Activated naive CD8-positive, alpha-beta T cell treated with anti-CD3 and anti-CD28 coated beads, Interleukin-2, amount 10 ng/mL, durations not matched to agents 7 days and 5 days (primary cell): ENCODE measurements at regions not wholly inside any gene's neighbourhood (a gene's known extent, or its start where the extent isn't known, plus 50 kb on each side); places are given as distances from the start of the nearest gene placed in this dataset.

Experiments used
- ATAC-seq: fragments of 150-1000 bp; cut with Tn5 transposase; one replicate; pipeline ENCODE4 v1.10.0; 2021; ENCODE audit warnings: low read depth, moderate library complexity
- POLR2A ChIA-PET: fragments of 350-600 bp; sonication (Branson Sonifier 250); formaldehyde crosslinking; loops from one replicate; lab custom pipeline; 2021; ENCODE audit warnings: antibody characterized with exemption; lab: Charles Lee
- DNase-seq: peaks from one replicate; pipeline ENCODE4 v3.0.0; 2021
- H3K27ac Mint-ChIP-seq: one replicate; pipeline ENCODE4 v1.8.0; 2022; ENCODE audit warnings: mild to moderate bottlenecking, mixed read lengths
- H3K27me3 Mint-ChIP-seq: one replicate; pipeline ENCODE4 v1.8.0; 2022; ENCODE audit warnings: mild to moderate bottlenecking, moderate library complexity, mixed read lengths
- H3K36me3 Mint-ChIP-seq: one replicate; pipeline ENCODE4 v1.8.0; 2021; ENCODE audit warnings: mild to moderate bottlenecking, mixed read lengths
- H3K4me1 Mint-ChIP-seq: one replicate; pipeline ENCODE4 v1.8.0; 2021; ENCODE audit warnings: mixed read lengths
- H3K4me3 Mint-ChIP-seq: one replicate; pipeline ENCODE4 v1.8.0; 2022; ENCODE audit warnings: mild to moderate bottlenecking, moderate library complexity, mixed read lengths
- H3K9me3 Mint-ChIP-seq: one replicate; pipeline ENCODE4 v1.8.0; 2021; ENCODE audit warnings: mixed read lengths

DNA sequence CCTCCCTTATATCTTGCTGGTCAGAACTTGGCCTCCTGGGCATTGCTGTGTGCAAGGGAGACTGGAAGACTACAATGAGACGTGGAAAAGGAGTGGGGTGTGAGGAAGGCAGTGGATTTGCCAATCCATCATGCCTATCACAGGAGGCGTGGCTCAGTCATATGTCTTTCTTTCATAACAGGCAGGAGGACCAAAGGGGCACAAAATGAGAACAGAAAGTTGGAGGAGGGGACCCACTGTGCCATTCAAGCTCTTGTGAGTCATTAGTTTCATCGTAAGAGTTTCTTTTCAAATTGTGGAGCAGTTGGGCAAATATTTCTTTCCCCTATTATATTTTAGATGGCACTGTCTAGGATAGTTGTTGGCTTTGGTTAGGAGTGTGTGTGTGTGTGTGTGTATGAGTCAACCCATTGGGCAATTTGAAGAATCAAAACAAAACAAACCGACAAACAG, 471.5 kb downstream of the TSHZ3 start:
- H3K4me1 Mint-ChIP-seq = no peaks in the 10 kb centered on the region
- H3K27me3 Mint-ChIP-seq = no peaks in the 10 kb centered on the region
- no peak overlapping the region for H3K4me3 Mint-ChIP-seq
- POLR2A ChIA-PET = no interaction called here
- H3K9me3 Mint-ChIP-seq = no peaks in the 10 kb centered on the region
- no peak for ATAC-seq
- no peaks in the 10 kb centered on the region for H3K36me3 Mint-ChIP-seq
- DNase-seq = no peak
- H3K27ac Mint-ChIP-seq = no peak overlapping the region

DNA sequence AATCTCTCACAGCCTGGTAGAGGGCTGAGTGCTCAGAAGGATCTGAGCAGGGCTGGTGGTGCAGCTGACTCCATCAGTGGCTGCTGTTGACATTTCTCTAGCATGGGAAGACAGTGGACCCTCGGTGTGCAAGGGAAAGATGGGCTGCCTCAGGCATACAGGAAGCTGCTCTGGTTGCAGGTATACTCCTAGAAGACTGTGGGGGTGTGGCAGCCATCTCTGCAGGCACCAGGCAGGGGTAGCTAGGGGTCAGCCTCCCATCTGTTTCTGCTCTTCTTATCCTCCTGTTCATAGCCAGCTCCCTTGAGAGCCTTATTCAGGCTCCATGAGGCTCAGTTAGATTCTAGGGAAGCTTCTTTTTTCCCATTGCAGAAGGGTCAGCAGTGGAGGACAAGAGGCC, 475.5 kb downstream of the TSHZ3 start:
- Mint-ChIP-seq H3K27me3 (no peaks in the 10 kb centered on the region), H3K36me3 (no peaks in the 10 kb centered on the region), H3K27ac (no peak overlapping the region), H3K9me3 (no peaks in the 10 kb centered on the region), H3K4me1 (no peaks in the 10 kb centered on the region), H3K4me3 (no peak overlapping the region)
- POLR2A ChIA-PET = no interaction called here
- ATAC-seq (no peak), DNase-seq (no peak)

DNA sequence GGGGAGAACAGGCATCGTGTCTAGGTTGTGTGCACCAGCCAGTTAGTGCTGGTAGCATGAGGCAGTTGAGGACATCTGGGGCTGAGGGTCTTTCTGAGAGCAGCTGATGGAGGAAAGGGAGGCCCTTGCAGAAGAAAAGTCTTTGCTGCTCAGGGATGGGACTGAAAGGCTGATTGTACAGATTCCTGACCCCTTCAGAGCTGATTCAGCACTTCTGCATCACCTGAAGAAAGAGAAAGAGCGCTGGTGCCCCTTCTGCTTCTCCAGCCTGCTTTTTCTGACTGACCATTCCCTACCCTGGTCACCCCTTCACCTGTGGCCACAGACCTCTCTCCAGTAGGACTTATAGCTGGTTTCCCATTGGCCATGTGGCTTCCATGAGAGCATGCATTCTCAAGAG, 476.2 kb downstream of the TSHZ3 start:
- ATAC-seq = no peak
- H3K27ac Mint-ChIP-seq = no peak overlapping the region
- POLR2A ChIA-PET = no interaction called here

DNA sequence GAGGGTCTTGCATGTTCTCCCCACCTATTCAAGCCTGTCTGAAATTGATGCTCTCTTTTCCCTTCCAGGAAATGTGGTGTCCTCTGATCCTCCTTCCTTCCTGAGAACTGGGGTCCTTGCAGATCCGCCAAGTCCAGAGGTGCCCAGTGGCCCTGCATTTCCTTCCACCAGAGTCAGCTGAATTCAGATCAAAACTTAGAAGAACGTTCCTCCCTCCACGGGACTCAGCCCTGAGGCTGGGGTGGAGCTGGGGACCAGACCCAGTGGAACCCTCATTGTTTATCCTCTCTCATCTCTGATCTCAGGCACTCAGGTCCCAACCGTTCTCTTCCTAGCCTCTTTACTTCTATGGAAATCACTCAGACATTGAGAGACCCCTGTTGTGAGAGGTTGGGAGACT, 477.3 kb downstream of the TSHZ3 start:
- no peak for DNase-seq
- H3K36me3 Mint-ChIP-seq = no peaks in the 10 kb centered on the region
- H3K27me3 Mint-ChIP-seq = no peaks in the 10 kb centered on the region
- no peak overlapping the region for H3K4me3 Mint-ChIP-seq
- ATAC-seq = no peak
- H3K9me3 Mint-ChIP-seq = no peaks in the 10 kb centered on the region
- no peak overlapping the region for H3K27ac Mint-ChIP-seq
- POLR2A ChIA-PET = no interaction called here
- no peaks in the 10 kb centered on the region for H3K4me1 Mint-ChIP-seq

More for the DNA sequence above, 476.2 kb downstream of the TSHZ3 start:
- Mint-ChIP-seq H3K36me3 (no peaks in the 10 kb centered on the region), H3K4me1 (no peaks in the 10 kb centered on the region), H3K27me3 (no peaks in the 10 kb centered on the region), H3K9me3 (no peaks in the 10 kb centered on the region), H3K4me3 (no peak overlapping the region)
- no peak for DNase-seq

DNA sequence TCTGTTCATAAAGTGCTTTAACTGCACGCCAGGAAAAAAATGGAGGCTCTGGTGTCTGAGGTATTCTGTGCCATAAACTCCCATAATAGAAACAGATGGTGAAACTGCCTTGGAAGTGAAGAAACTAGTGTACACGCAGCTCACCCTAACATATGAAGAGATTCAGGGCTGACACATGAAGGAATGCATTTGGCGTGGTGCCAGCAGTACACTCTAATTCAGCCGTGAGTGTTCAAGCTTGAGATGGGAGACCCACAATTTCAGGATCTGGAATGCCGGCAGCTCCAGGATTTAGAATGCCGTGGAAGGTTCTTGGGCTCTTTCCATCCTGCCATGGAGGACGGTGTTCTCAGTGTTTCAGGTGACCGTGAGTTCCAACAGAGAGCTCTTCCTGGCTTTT, 478.4 kb downstream of the TSHZ3 start:
- Mint-ChIP-seq H3K4me1 (no peaks in the 10 kb centered on the region), H3K36me3 (no peaks in the 10 kb centered on the region), H3K27me3 (no peaks in the 10 kb centered on the region), H3K9me3 (no peaks in the 10 kb centered on the region), H3K4me3 (no peak overlapping the region), H3K27ac (no peak overlapping the region)
- DNase-seq (no peak), ATAC-seq (no peak)
- POLR2A ChIA-PET = no interaction called here

DNA sequence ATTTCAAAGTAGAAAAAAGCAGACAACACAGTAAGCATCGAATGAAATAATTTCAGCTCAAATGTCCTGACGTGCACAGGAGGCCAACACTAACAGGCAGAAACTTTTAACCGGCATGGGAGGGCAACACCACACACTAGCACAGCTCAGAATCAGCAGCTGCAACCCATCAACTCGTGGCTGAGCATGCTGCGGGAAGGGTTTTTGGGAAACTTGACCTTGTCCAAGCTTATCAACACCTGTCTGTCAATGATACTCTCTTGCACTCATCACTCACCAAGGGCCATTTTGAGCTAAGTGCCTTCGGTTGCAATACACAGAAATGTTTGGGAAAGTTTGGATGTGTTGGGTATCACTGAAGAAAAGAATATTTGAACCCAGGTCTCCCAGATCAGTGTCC, 483.7 kb downstream of the TSHZ3 start:
- Mint-ChIP-seq H3K4me3 (no peak overlapping the region), H3K4me1 (peaks cover 2% of the 10 kb centered on the region), H3K9me3 (peaks cover 3% of the 10 kb centered on the region), H3K36me3 (no peaks in the 10 kb centered on the region), H3K27me3 (no peaks in the 10 kb centered on the region), H3K27ac (no peak overlapping the region)
- no peak for DNase-seq
- POLR2A ChIA-PET = no interaction called here
- ATAC-seq = no peak

DNA sequence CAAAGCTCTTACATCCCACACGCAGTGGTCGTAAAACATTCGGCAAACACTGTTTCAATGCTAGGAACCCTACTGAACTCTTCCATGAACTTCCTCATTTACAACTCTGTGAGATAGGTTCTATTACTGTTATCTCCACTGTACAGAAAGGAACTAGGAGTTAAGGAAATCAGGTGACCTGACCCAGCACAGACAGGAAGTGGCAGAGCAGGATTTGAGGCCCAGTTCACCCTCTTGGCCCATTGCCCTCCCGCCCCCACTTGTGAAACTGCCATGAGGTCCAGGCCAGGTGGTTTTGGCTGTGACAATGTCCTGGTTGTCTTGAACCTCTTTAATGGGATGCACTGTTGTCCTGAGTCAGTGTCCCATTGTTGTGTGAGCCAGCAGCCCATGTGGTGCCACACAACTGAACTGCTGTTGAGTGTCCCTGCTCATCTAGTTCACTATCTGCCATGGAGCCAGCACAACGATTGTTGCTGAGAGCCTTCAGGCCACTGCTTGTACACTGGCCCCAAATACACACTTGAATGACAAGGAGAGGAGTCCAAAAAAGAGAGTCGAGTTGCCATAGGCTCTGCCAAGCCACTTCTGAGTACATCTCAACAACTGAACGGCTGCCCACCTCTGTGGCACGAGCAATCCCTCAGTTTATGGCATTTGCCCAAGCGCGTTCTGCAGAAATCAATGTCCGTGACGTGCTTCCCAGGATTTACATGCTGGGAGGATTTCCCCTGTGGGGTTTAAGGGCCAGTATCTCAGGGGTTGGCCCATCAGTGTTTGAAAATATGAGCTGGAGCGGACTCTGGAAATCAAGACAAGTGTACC, 484.6 kb downstream of the TSHZ3 start:
- ATAC-seq = no peak
- Mint-ChIP-seq H3K36me3 (no peaks in the 10 kb centered on the region), H3K4me1 (peaks cover 2% of the 10 kb centered on the region), H3K4me3 (no peak overlapping the region), H3K27ac (no peak overlapping the region), H3K9me3 (peaks cover 3% of the 10 kb centered on the region), H3K27me3 (no peaks in the 10 kb centered on the region)
- DNase-seq = no peak
- POLR2A ChIA-PET = no interaction called here

DNA sequence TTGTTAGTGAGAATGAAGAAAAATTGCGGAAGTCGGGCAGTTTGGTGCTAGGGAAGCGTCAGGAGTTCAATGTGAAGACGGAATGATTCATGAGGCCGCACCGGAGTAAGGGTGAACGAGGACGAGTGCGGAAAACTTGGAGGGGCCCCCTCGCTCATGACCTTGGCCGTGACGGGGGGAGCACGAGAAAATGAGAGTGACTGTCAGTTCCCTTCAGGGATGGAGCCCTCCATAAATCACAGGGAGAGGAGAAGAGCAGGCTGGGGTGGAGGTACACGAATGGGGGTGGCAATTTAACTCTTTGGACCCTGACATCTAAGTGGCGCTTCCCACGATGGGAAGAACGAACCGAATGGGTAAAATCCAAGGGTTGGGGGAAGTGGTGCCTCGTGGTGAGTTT, 486.4 kb downstream of the TSHZ3 start:
- H3K27me3 Mint-ChIP-seq = no peaks in the 10 kb centered on the region
- no peak for DNase-seq
- H3K4me1 Mint-ChIP-seq = peaks cover 2% of the 10 kb centered on the region
- POLR2A ChIA-PET = no interaction called here
- H3K36me3 Mint-ChIP-seq = no peaks in the 10 kb centered on the region
- peaks cover 3% of the 10 kb centered on the region for H3K9me3 Mint-ChIP-seq
- no peak overlapping the region for H3K27ac Mint-ChIP-seq
- H3K4me3 Mint-ChIP-seq = no peak overlapping the region
- ATAC-seq = no peak

DNA sequence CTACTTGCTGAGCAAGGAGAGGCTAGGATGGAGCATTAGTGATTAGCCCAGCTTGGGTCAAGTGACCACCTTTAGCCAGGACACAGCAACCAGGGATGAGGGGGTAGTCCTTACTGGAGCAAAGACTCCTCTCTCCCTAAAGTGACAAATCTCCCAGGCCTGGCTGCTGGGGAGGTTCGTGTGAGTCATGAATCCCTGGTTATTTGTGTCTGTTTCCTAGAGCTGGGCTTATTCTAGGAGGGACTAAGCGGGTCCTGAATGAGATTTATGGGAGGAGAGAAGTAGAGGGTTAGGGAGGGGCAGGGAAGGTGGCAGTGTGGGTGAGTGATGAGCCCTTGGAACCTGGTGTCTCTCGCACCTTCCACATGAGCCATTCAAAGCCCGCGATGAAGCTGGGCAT, 487.3 kb downstream of the TSHZ3 start:
- ATAC-seq (no peak), DNase-seq (no peak)
- POLR2A ChIA-PET = no interaction called here
- H3K4me1 Mint-ChIP-seq = peaks cover 2% of the 10 kb centered on the region
- H3K27ac Mint-ChIP-seq = no peak overlapping the region
- H3K36me3 Mint-ChIP-seq = no peaks in the 10 kb centered on the region
- no peak overlapping the region for H3K4me3 Mint-ChIP-seq
- H3K27me3 Mint-ChIP-seq = no peaks in the 10 kb centered on the region
- peaks cover 3% of the 10 kb centered on the region for H3K9me3 Mint-ChIP-seq

DNA sequence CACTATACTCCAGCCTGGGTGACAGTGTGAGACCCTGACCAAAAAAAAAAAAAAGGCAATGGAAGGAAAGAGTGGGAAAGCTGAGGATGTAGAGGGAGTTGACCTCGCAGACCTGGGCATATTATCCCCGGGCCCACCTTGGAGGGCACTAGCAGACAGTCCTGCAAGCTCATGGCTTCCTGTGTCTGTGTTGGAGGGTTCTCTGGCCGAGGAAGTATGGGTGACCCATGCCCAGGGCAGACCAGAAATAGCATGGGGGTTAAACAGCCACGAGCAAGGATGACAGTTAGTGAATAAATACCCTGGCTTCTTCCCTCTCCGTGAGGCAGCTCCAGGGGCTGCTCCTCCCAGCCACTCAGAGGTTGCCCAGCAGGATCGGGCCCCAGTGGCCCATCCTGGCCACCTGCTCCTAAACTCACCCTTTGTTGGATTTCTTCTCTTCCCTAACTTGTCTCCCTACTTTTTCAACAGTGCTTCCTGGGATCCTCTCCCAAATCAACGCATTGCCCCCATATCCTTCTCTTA, 485.8 kb downstream of the ZNF536 start:
- Mint-ChIP-seq H3K36me3 (no peaks in the 10 kb centered on the region), H3K4me3 (no peak overlapping the region), H3K27me3 (no peaks in the 10 kb centered on the region), H3K9me3 (peaks cover 2% of the 10 kb centered on the region), H3K4me1 (no peaks in the 10 kb centered on the region), H3K27ac (no peak overlapping the region)
- POLR2A ChIA-PET = no interaction called here
- DNase-seq (no peak), ATAC-seq (no peak)

DNA sequence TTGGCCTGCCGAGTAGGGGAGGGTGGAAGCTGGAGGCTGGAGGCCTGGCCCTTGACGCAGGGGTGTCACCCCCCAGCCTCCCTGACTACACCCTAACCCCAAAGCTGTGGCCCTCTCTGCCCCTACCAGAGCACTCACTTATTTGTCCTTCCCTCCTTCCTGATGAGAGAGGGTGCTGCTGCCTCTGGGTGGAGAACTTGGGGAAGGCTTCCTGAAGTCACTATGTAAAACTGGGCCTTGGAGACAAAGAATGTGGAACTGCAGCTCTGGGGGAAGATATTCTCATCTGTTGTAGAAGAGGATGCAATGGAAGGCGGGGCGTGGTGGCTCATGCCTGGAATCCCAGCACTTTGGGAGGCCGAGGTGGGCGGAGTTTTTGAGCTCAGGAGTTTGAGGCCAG, 485.2 kb downstream of the ZNF536 start:
- no peaks in the 10 kb centered on the region for H3K9me3 Mint-ChIP-seq
- DNase-seq (no peak), ATAC-seq (no peak)
- no peaks in the 10 kb centered on the region for H3K27me3 Mint-ChIP-seq
- POLR2A ChIA-PET = no interaction called here
- H3K27ac Mint-ChIP-seq = no peak overlapping the region
- H3K36me3 Mint-ChIP-seq = no peaks in the 10 kb centered on the region
- H3K4me3 Mint-ChIP-seq = no peak overlapping the region
- H3K4me1 Mint-ChIP-seq = no peaks in the 10 kb centered on the region

DNA sequence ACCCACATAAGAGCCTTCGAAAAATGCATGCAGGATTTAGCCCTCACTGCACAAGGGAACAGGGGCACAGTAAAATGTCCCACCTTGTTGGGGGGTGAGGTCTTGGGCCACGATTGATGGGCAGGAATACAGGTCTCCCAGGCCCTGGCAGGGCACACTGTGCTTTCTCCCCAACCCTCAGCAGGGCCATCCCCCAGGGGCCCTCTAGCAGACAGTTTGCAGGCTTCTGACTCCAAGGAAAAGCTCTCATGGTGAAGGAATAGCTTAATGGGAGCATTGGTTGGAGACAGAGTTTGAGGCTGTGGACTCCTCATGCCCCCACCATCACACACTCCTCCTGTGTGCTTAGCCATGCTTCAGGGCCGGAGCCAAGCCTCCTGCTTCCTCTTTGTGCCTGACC, 484.6 kb downstream of the ZNF536 start:
- no peak overlapping the region for H3K27ac Mint-ChIP-seq
- no peaks in the 10 kb centered on the region for H3K36me3 Mint-ChIP-seq
- no peaks in the 10 kb centered on the region for H3K4me1 Mint-ChIP-seq
- POLR2A ChIA-PET = no interaction called here
- no peak for ATAC-seq
- DNase-seq = no peak
- no peaks in the 10 kb centered on the region for H3K27me3 Mint-ChIP-seq
- no peak overlapping the region for H3K4me3 Mint-ChIP-seq
- no peaks in the 10 kb centered on the region for H3K9me3 Mint-ChIP-seq

DNA sequence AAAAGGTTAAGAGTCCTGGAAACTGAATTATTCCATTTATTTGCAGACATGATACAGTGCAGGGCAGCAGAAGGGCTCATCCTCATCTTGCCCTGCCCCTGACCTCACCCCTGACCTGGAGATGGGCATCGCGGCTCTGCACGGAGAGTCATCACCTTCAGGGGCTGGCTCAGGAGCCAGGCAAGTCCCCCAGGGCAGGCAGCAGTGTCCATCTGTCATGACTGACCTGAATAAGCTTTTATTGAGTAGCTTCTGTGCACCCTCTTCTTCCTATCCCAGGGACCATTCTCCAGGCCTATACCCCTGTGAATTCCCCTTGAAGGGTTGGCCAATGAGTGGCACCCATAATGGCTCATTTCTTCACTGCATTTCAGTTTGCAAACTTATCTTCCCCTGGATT, 484.2 kb downstream of the ZNF536 start:
- H3K27ac Mint-ChIP-seq = no peak overlapping the region
- ATAC-seq (no peak), DNase-seq (no peak)
- H3K36me3 Mint-ChIP-seq = no peaks in the 10 kb centered on the region
- no peaks in the 10 kb centered on the region for H3K9me3 Mint-ChIP-seq
- no peak overlapping the region for H3K4me3 Mint-ChIP-seq
- POLR2A ChIA-PET = no interaction called here
- no peaks in the 10 kb centered on the region for H3K27me3 Mint-ChIP-seq
- no peaks in the 10 kb centered on the region for H3K4me1 Mint-ChIP-seq

DNA sequence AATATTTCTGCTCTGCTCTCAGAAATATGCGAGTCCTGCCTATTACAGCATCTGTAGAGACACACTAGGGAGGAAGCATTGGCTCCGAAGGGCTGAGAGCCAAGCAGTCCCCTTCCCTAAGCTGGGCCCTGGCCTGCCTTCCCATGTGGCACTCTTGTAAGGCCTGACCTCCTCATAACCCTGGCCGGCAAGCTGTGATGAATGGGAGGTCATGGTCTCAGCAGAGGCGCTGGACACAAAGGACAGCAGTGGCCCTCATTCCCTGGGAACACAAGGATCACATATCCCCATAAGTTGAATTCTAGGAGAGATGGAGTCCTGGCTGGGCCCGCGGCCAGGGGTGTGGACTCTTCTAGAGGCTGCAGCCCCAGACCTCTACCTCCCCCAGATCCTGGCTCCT, 483.3 kb downstream of the ZNF536 start:
- DNase-seq (no peak), ATAC-seq (no peak)
- Mint-ChIP-seq H3K36me3 (no peaks in the 10 kb centered on the region), H3K27ac (no peak overlapping the region), H3K27me3 (no peaks in the 10 kb centered on the region), H3K9me3 (no peaks in the 10 kb centered on the region), H3K4me3 (no peak overlapping the region), H3K4me1 (no peaks in the 10 kb centered on the region)
- POLR2A ChIA-PET = no interaction called here
